Suprapubic skin (tissue), 3 donors: ENCODE measurements at regions not wholly inside any gene's neighbourhood (a gene's known extent, or its start where the extent isn't known, plus 50 kb on each side); places are given as distances from the start of the nearest gene placed in this dataset.

Experiments
- POLR2A ChIP-seq, 2 donors: fragments of 450-650 bp; IDR thresholded peaks; one replicate each; pipeline ENCODE4 v1.6.1; 2017; ENCODE audit warnings: antibody characterized with exemption in 2 of 2, mild to moderate bottlenecking in 2 of 2, moderate library complexity in 2 of 2
- TF ChIP-seq, protein P1 (sequence below), 2 donors: fragments of 200-600 bp in 1 of 2; fragments of 450-650 bp in 1 of 2; sonication (generic) in 1 of 2; IDR thresholded peaks; one replicate each; pipeline ENCODE4 v1.5.1; 2016 to 2019; ENCODE audit warnings: antibody characterized with exemption in 2 of 2, mild to moderate bottlenecking in 1 of 2, moderate library complexity in 1 of 2

- TF ChIP-seq, protein P1, sequence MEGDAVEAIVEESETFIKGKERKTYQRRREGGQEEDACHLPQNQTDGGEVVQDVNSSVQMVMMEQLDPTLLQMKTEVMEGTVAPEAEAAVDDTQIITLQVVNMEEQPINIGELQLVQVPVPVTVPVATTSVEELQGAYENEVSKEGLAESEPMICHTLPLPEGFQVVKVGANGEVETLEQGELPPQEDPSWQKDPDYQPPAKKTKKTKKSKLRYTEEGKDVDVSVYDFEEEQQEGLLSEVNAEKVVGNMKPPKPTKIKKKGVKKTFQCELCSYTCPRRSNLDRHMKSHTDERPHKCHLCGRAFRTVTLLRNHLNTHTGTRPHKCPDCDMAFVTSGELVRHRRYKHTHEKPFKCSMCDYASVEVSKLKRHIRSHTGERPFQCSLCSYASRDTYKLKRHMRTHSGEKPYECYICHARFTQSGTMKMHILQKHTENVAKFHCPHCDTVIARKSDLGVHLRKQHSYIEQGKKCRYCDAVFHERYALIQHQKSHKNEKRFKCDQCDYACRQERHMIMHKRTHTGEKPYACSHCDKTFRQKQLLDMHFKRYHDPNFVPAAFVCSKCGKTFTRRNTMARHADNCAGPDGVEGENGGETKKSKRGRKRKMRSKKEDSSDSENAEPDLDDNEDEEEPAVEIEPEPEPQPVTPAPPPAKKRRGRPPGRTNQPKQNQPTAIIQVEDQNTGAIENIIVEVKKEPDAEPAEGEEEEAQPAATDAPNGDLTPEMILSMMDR (IDR thresholded peaks at IDR 0.05) = no peak
- TF ChIP-seq POLR2A (IDR thresholded peaks at IDR 0.05) = no peak
Measured at GRCh38 chrX:13198762-13199064, 121.1 kb downstream of the ATXN3L start.
